ENCODE measurements at regions not wholly inside any gene's neighbourhood (a gene's known extent, or its start where the extent isn't known, plus 50 kb on each side); places are given as distances from the start of the nearest gene placed in this dataset.
A peak's percentile ranks its signal among the peaks of the same experiment; 100 is the strongest.
"Not testable (repeated sequence)": the region's sequence is repeated elsewhere in the genome, so short reads cannot be mapped to it uniquely, and the experiment has no call there.

DNA sequence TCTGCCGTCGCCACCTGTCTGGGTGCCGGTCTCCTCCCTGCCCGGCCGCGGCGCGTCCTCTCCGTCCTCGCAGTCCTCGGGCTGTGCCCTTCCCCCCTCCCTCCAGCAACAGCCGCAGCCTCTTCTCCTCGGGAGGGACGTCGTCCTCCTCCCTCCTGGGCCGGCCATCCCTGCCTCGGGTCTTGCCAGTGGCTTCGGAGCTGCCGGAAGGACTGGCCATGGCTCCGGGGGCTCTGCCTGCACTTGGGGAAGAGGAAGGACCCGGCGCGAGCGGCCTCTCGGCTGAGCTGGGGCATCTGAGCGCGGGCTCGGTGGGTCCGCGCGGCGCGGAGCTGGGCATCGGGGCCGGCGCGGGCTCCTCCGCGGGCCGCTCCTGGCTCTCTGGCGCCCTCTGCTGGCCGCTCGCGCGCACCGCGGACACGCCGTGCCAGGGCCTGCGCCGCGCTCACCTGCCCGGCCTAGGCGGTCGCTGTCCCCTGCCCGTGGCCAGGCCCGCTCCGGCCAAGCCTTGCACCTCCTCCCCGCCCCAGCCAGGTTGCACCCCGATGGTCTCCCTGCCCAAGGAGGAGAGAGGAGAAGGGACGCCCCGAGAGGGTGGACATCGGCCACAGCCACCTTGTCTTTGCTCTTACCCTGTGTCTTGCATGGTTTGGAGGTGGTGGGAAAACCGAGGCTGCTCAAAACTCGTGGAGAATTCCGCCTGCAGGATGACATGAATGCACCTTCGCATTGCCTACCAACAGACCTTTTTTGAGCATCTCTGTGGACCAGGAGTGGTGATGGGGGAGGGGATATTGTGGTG lies 83.9 kb upstream of the FRG2C start:
- intact Hi-C loops (cut with micrococcal nuclease); CTCF ChIA-PET; H3K4me3 ChIP-seq (replicated peaks in 1 of 2; ENCODE audit: low read depth in 1 of 2, low read length in 2 of 2); POLR2A ChIA-PET; H3K9me2 ChIP-seq (ENCODE audit: insufficient read depth); H3K36me3 ChIP-seq (ENCODE audit: control insufficient read depth in 1 of 2, insufficient read depth in 2 of 2, low read length in 2 of 2); H3K79me2 ChIP-seq (ENCODE audit: insufficient read depth, low read length); H3K27ac ChIP-seq (ENCODE audit: low read depth, low read length); H3K4me1 ChIP-seq (ENCODE audit: control insufficient read depth in 1 of 2, insufficient read depth in 2 of 2, low read length in 2 of 2); RAD21 ChIA-PET (ENCODE audit: low non-redundant PET in 1 of 2, low total read pairs in 2 of 2, uncharacterized antibody in 2 of 2, unreplicated experiment in 2 of 2); BruUV-seq (replicated peaks); H2AFZ ChIP-seq (ENCODE audit: low read depth, low read length, poor library complexity, severe bottlenecking); H3K9ac ChIP-seq (ENCODE audit: low read length); H3K27me3 ChIP-seq (ENCODE audit: insufficient read depth, low read length); H4K20me1 ChIP-seq (ENCODE audit: insufficient read depth); H3K9me3 ChIP-seq (ENCODE audit: control insufficient read depth in 1 of 2, insufficient read depth in 1 of 2, low read depth in 1 of 2, low read length in 2 of 2); DNase-seq (ENCODE audit: low read depth, low spot score): not testable (repeated sequence)
- TF ChIP-seq, protein P1, sequence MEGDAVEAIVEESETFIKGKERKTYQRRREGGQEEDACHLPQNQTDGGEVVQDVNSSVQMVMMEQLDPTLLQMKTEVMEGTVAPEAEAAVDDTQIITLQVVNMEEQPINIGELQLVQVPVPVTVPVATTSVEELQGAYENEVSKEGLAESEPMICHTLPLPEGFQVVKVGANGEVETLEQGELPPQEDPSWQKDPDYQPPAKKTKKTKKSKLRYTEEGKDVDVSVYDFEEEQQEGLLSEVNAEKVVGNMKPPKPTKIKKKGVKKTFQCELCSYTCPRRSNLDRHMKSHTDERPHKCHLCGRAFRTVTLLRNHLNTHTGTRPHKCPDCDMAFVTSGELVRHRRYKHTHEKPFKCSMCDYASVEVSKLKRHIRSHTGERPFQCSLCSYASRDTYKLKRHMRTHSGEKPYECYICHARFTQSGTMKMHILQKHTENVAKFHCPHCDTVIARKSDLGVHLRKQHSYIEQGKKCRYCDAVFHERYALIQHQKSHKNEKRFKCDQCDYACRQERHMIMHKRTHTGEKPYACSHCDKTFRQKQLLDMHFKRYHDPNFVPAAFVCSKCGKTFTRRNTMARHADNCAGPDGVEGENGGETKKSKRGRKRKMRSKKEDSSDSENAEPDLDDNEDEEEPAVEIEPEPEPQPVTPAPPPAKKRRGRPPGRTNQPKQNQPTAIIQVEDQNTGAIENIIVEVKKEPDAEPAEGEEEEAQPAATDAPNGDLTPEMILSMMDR (IDR thresholded peaks at IDR 0.05 in 2 of 3, conservative IDR thresholded peaks at IDR 0.05 in 1 of 3; ENCODE audit: borderline replicate concordance in 1 of 3, insufficient read depth in 1 of 3, low read depth in 2 of 3, low read length in 2 of 3) = peak in 2 of 3 experiments; percentile 32 to 35; a peak in 4 of 6 replicates
- peak; percentile 98 for ATAC-seq
- H3K4me2 ChIP-seq (ENCODE audit: low read length) = peak overlapping the region; percentile 59

DNA sequence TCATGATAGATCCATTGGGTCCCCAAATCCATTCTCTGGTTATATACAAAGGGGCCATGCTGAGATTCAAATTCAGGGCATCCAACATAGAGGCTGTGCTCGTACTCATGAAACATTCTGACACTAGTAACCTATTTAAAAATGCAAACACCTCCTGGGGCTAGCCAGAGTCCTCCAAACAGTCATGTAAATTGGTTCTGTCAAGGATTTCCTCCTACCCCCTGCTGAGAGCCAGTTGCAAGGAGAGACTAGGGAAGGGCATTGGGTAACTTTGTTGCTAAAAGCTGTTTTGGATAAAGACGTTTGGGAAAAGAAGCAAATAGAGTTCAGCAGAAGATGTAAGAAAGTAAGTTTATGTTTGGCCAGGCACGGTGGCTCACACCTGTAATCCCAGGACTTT lies 81.6 kb upstream of the FRG2C start:
- H3K4me2 ChIP-seq (ENCODE audit: low read length); H2AFZ ChIP-seq (ENCODE audit: low read depth, low read length, poor library complexity, severe bottlenecking); BruUV-seq (replicated peaks); POLR2A ChIA-PET; H3K27ac ChIP-seq (ENCODE audit: low read depth, low read length); DNase-seq (ENCODE audit: low read depth, low spot score); ATAC-seq; H3K9ac ChIP-seq (ENCODE audit: low read length); intact Hi-C loops (cut with micrococcal nuclease); H3K9me3 ChIP-seq (ENCODE audit: control insufficient read depth in 1 of 2, insufficient read depth in 1 of 2, low read depth in 1 of 2, low read length in 2 of 2); RAD21 ChIA-PET (ENCODE audit: low non-redundant PET in 1 of 2, low total read pairs in 2 of 2, uncharacterized antibody in 2 of 2, unreplicated experiment in 2 of 2); H3K36me3 ChIP-seq (ENCODE audit: control insufficient read depth in 1 of 2, insufficient read depth in 2 of 2, low read length in 2 of 2); H3K4me3 ChIP-seq (replicated peaks in 1 of 2; ENCODE audit: low read depth in 1 of 2, low read length in 2 of 2); H3K4me1 ChIP-seq (ENCODE audit: control insufficient read depth in 1 of 2, insufficient read depth in 2 of 2, low read length in 2 of 2); H3K79me2 ChIP-seq (ENCODE audit: insufficient read depth, low read length); H3K27me3 ChIP-seq (ENCODE audit: insufficient read depth, low read length); H3K9me2 ChIP-seq (ENCODE audit: insufficient read depth); CTCF ChIA-PET; H4K20me1 ChIP-seq (ENCODE audit: insufficient read depth): not testable (repeated sequence)

DNA sequence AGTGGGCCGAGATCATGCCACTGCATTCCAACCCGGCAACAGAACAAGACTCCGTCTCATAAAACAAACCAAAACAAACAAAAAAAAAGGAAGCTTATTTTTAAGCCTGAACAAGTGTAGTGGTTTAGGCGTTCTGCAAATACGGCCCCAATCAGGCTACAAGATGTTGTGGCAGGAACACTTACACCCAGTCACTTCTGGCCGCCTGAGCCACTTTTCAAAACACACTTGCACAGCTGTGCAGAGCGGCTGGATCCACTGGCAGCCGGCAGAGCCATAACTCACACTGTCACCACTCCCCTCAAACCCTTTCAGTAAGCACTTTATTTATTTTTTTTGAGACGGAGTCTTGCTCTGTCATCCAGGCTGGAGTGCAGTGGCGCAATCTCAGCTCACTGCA lies 81.0 kb upstream of the FRG2C start:
- H3K79me2 ChIP-seq (ENCODE audit: insufficient read depth, low read length); POLR2A ChIA-PET; H3K27me3 ChIP-seq (ENCODE audit: insufficient read depth, low read length); BruUV-seq (replicated peaks); DNase-seq (ENCODE audit: low read depth, low spot score); H3K27ac ChIP-seq (ENCODE audit: low read depth, low read length); H3K9ac ChIP-seq (ENCODE audit: low read length); H3K4me3 ChIP-seq (replicated peaks in 1 of 2; ENCODE audit: low read depth in 1 of 2, low read length in 2 of 2); H4K20me1 ChIP-seq (ENCODE audit: insufficient read depth); CTCF ChIA-PET; H3K4me1 ChIP-seq (ENCODE audit: control insufficient read depth in 1 of 2, insufficient read depth in 2 of 2, low read length in 2 of 2); RAD21 ChIA-PET (ENCODE audit: low non-redundant PET in 1 of 2, low total read pairs in 2 of 2, uncharacterized antibody in 2 of 2, unreplicated experiment in 2 of 2); H2AFZ ChIP-seq (ENCODE audit: low read depth, low read length, poor library complexity, severe bottlenecking); H3K9me2 ChIP-seq (ENCODE audit: insufficient read depth); intact Hi-C loops (cut with micrococcal nuclease); H3K36me3 ChIP-seq (ENCODE audit: control insufficient read depth in 1 of 2, insufficient read depth in 2 of 2, low read length in 2 of 2); H3K9me3 ChIP-seq (ENCODE audit: control insufficient read depth in 1 of 2, insufficient read depth in 1 of 2, low read depth in 1 of 2, low read length in 2 of 2); H3K4me2 ChIP-seq (ENCODE audit: low read length); ATAC-seq: not testable (repeated sequence)

DNA sequence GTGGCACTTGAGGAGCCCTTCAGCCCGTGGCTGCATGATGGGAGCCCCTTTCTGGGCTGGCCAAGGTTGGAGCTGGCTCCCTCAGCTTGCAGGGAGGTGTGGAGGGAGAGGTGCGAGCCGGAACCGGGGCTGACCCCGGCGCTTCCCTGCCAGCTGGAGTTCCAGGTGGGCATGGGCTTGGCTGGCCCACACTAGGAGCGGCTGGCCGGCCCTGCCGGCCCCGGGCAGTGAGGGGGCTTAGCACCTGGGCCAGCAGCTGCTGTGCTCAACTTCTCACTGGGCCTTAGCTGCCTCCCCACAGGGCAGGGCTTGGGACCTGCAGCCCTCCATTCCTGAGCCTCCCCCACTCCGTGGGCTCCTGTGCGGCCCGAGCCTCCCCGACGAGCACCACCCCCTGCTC lies 76.4 kb upstream of the FRG2C start:
- H3K4me2 ChIP-seq (ENCODE audit: low read length) = not testable (repeated sequence)

More for the DNA sequence above, 76.4 kb upstream of the FRG2C start:
- H3K36me3 ChIP-seq (ENCODE audit: control insufficient read depth in 1 of 2, insufficient read depth in 2 of 2, low read length in 2 of 2); DNase-seq (ENCODE audit: low read depth, low spot score); H3K79me2 ChIP-seq (ENCODE audit: insufficient read depth, low read length); POLR2A ChIA-PET; RAD21 ChIA-PET (ENCODE audit: low non-redundant PET in 1 of 2, low total read pairs in 2 of 2, uncharacterized antibody in 2 of 2, unreplicated experiment in 2 of 2); H3K27ac ChIP-seq (ENCODE audit: low read depth, low read length); ATAC-seq; intact Hi-C loops (cut with micrococcal nuclease); H3K27me3 ChIP-seq (ENCODE audit: insufficient read depth, low read length); H2AFZ ChIP-seq (ENCODE audit: low read depth, low read length, poor library complexity, severe bottlenecking); H3K4me1 ChIP-seq (ENCODE audit: control insufficient read depth in 1 of 2, insufficient read depth in 2 of 2, low read length in 2 of 2); H3K9me3 ChIP-seq (ENCODE audit: control insufficient read depth in 1 of 2, insufficient read depth in 1 of 2, low read depth in 1 of 2, low read length in 2 of 2); H3K9me2 ChIP-seq (ENCODE audit: insufficient read depth); CTCF ChIA-PET; H3K9ac ChIP-seq (ENCODE audit: low read length); H4K20me1 ChIP-seq (ENCODE audit: insufficient read depth); BruUV-seq (replicated peaks); H3K4me3 ChIP-seq (replicated peaks in 1 of 2; ENCODE audit: low read depth in 1 of 2, low read length in 2 of 2): not testable (repeated sequence)

All from HCT116 (cell line).